ENCODE measurements at regions not wholly inside any gene's neighbourhood (a gene's known extent, or its start where the extent isn't known, plus 50 kb on each side); places are given as distances from the start of the nearest gene placed in this dataset.

GRCh38 chr16:64165368-64165767 lies 956.5 kb downstream of the CDH11 start:
- Histone ChIP-seq H3K4me3 (no peak overlapping the region), H3K36me3 (no peaks in the 10 kb centered on the region), H3K27me3 (replicated peaks; ENCODE audit: insufficient read depth) (no peaks in the 10 kb centered on the region), H3K9me3 (no peaks in the 10 kb centered on the region), H3K27ac (no peak overlapping the region), H3K4me1 (ENCODE audit: control insufficient read depth in 1 of 2, low read depth in 2 of 2) (no peaks in the 10 kb centered on the region)
- no peak for DNase-seq (ENCODE audit: low spot score)
- no peak for ATAC-seq (ENCODE audit: insufficient number of reproducible peaks, low FRiP score, low read depth)
- no peak for TF ChIP-seq CTCF (IDR thresholded peaks at IDR 0.05)

GRCh38 chr16:64162613-64163375 lies 959.1 kb downstream of the CDH11 start:
- Histone ChIP-seq H3K27me3 (replicated peaks; ENCODE audit: insufficient read depth) (no peaks in the 10 kb centered on the region), H3K4me3 (no peak overlapping the region), H3K36me3 (no peaks in the 10 kb centered on the region), H3K4me1 (ENCODE audit: control insufficient read depth in 1 of 2, low read depth in 2 of 2) (no peaks in the 10 kb centered on the region), H3K27ac (no peak overlapping the region), H3K9me3 (no peaks in the 10 kb centered on the region)
- DNase-seq (ENCODE audit: low spot score) (no peak), ATAC-seq (ENCODE audit: insufficient number of reproducible peaks, low FRiP score, low read depth) (no peak)
- TF ChIP-seq CTCF (IDR thresholded peaks at IDR 0.05), result no peak

GRCh38 chr16:64159976-64160375 lies 961.9 kb downstream of the CDH11 start:
- Histone ChIP-seq H3K4me3 (no peak overlapping the region), H3K27me3 (replicated peaks; ENCODE audit: insufficient read depth) (no peaks in the 10 kb centered on the region), H3K36me3 (no peaks in the 10 kb centered on the region), H3K27ac (no peak overlapping the region), H3K4me1 (ENCODE audit: control insufficient read depth in 1 of 2, low read depth in 2 of 2) (no peaks in the 10 kb centered on the region), H3K9me3 (no peaks in the 10 kb centered on the region)
- no peak for TF ChIP-seq CTCF (IDR thresholded peaks at IDR 0.05)
- ATAC-seq (ENCODE audit: insufficient number of reproducible peaks, low FRiP score, low read depth), result no peak
- DNase-seq (ENCODE audit: low spot score), result no peak

- Histone ChIP-seq H3K4me3 (no peak overlapping the region), H3K27ac (no peak overlapping the region), H3K27me3 (replicated peaks; ENCODE audit: insufficient read depth) (no peaks in the 10 kb centered on the region), H3K36me3 (no peaks in the 10 kb centered on the region), H3K9me3 (no peaks in the 10 kb centered on the region), H3K4me1 (ENCODE audit: control insufficient read depth in 1 of 2, low read depth in 2 of 2) (no peaks in the 10 kb centered on the region)
- ATAC-seq (ENCODE audit: insufficient number of reproducible peaks, low FRiP score, low read depth) (no peak), DNase-seq (ENCODE audit: low spot score) (no peak)
- no peak for TF ChIP-seq CTCF (IDR thresholded peaks at IDR 0.05)
Observed at GRCh38 chr16:64158941-64159588, 962.8 kb downstream of the CDH11 start.

GRCh38 chr16:64153718-64154117 lies 968.1 kb downstream of the CDH11 start:
- Histone ChIP-seq H3K27me3 (replicated peaks; ENCODE audit: insufficient read depth) (no peaks in the 10 kb centered on the region), H3K27ac (no peak overlapping the region), H3K4me1 (ENCODE audit: control insufficient read depth in 1 of 2, low read depth in 2 of 2) (no peaks in the 10 kb centered on the region), H3K4me3 (no peak overlapping the region), H3K9me3 (no peaks in the 10 kb centered on the region), H3K36me3 (no peaks in the 10 kb centered on the region)
- TF ChIP-seq CTCF (IDR thresholded peaks at IDR 0.05), result no peak
- DNase-seq (ENCODE audit: low spot score) (no peak), ATAC-seq (ENCODE audit: insufficient number of reproducible peaks, low FRiP score, low read depth) (no peak)
